ENCODE measurements at regions not wholly inside any gene's neighbourhood (a gene's known extent, or its start where the extent isn't known, plus 50 kb on each side); places are given as distances from the start of the nearest gene placed in this dataset.
A peak's percentile ranks its signal among the peaks of the same experiment; 100 is the strongest.

- no peaks in the 10 kb centered on the region for H3K27me3 ChIP-seq
- H3K27ac ChIP-seq (replicated peaks in 1 of 4), result no peak overlapping the region
- H3K36me3 ChIP-seq, result no peaks in the 10 kb centered on the region
- H3K4me3 ChIP-seq, result no peak overlapping the region
- TF ChIP-seq POLR2AphosphoS5 (IDR thresholded peaks at IDR 0.05), result no peak
- no peak for TF ChIP-seq EP300 (IDR thresholded peaks at IDR 0.05)
- no peak for TF ChIP-seq POLR2A (IDR thresholded peaks at IDR 0.05; ENCODE audit: low read depth)
- TF ChIP-seq CTCF (IDR thresholded peaks at IDR 0.05), result no peak
- no peak for DNase-seq (ENCODE audit: extremely low spot score)
- intact Hi-C loops (cut with DNase I), result loop anchor here (10.0 kb wide), 1 partner anchor 178 kb away; no protein-coding TSS in a partner anchor
- H3K4me1 ChIP-seq, result peaks cover 11 to 15% (median 12%) of the 10 kb centered on the region in 4 donors
- H3K9me3 ChIP-seq, result no peaks in the 10 kb centered on the region
Measured at GRCh38 chr4:129543299-129543698, 447.3 kb downstream of the C4orf33 start.

- no peaks in the 10 kb centered on the region for H3K36me3 ChIP-seq
- WGBS, result 13% methylated on average over 5 of the region's 5 CpGs
- H3K4me3 ChIP-seq, result no peak overlapping the region
- no peaks in the 10 kb centered on the region for H3K27me3 ChIP-seq
- DNase-seq (ENCODE audit: extremely low spot score), result no peak
- no peaks in the 10 kb centered on the region for H3K9me3 ChIP-seq
- peak overlapping the region in 3 of 4 donors; percentile 20 to 34 (median 33) for H3K27ac ChIP-seq (replicated peaks in 1 of 4)
- TF ChIP-seq POLR2AphosphoS5 (IDR thresholded peaks at IDR 0.05), result peak; percentile 48 to 57
- no peak for TF ChIP-seq CTCF (IDR thresholded peaks at IDR 0.05)
- H3K4me1 ChIP-seq, result peaks cover 11 to 24% (median 13%) of the 10 kb centered on the region in 4 donors
- intact Hi-C loops (cut with DNase I), result loop anchor here (10.0 kb wide), 1 partner anchor 181 kb away; no protein-coding TSS in a partner anchor
Measured at GRCh38 chr4:129545599-129546278, 449.8 kb downstream of the C4orf33 start.

GRCh38 chr4:129546531-129546930 is 450.6 kb downstream of the C4orf33 start:
- no peaks in the 10 kb centered on the region for H3K27me3 ChIP-seq
- peak overlapping the region in 1 of 4 donors; percentile 34 for H3K27ac ChIP-seq (replicated peaks in 1 of 4)
- intact Hi-C loops (cut with DNase I), result loop anchor here (10.0 kb wide), 1 partner anchor 182 kb away; no protein-coding TSS in a partner anchor
- no peak for TF ChIP-seq POLR2A (IDR thresholded peaks at IDR 0.05; ENCODE audit: low read depth)
- TF ChIP-seq EP300 (IDR thresholded peaks at IDR 0.05), result no peak
- TF ChIP-seq POLR2AphosphoS5 (IDR thresholded peaks at IDR 0.05), result no peak
- TF ChIP-seq CTCF (IDR thresholded peaks at IDR 0.05), result no peak
- no peak overlapping the region for H3K4me3 ChIP-seq
- no peaks in the 10 kb centered on the region for H3K36me3 ChIP-seq
- 42% methylated on average over 1 of the region's 1 CpG for WGBS
- DNase-seq (ENCODE audit: extremely low spot score), result no peak
- peaks cover 11 to 24% (median 13%) of the 10 kb centered on the region in 4 donors for H3K4me1 ChIP-seq
- H3K9me3 ChIP-seq, result no peaks in the 10 kb centered on the region

- DNase-seq (ENCODE audit: extremely low spot score), result no peak
- no peak overlapping the region for H3K27ac ChIP-seq (replicated peaks in 1 of 4)
- intact Hi-C loops (cut with DNase I), result no loop called here
- no peak for TF ChIP-seq CTCF (IDR thresholded peaks at IDR 0.05)
- TF ChIP-seq POLR2A (IDR thresholded peaks at IDR 0.05; ENCODE audit: low read depth), result no peak
- no peak for TF ChIP-seq EP300 (IDR thresholded peaks at IDR 0.05)
- TF ChIP-seq POLR2AphosphoS5 (IDR thresholded peaks at IDR 0.05), result no peak
- no peak overlapping the region for H3K4me3 ChIP-seq
- WGBS, result 27% methylated on average over 1 of the region's 1 CpG
- no peaks in the 10 kb centered on the region for H3K36me3 ChIP-seq
- H3K9me3 ChIP-seq, result no peaks in the 10 kb centered on the region
- peaks cover 10 to 24% (median 10%) of the 10 kb centered on the region in 4 donors for H3K4me1 ChIP-seq
- H3K27me3 ChIP-seq, result no peaks in the 10 kb centered on the region
Measured at GRCh38 chr4:129550281-129550785, 454.4 kb downstream of the C4orf33 start.
